Ovary (tissue), 3 donors: ENCODE measurements at regions not wholly inside any gene's neighbourhood (a gene's known extent, or its start where the extent isn't known, plus 50 kb on each side); places are given as distances from the start of the nearest gene placed in this dataset.

ENCODE experiments used
- EP300 ChIP-seq: sonication (generic); formaldehyde crosslinking; IDR thresholded peaks from one replicate; pipeline ENCODE4 v1.6.1; 2017; ENCODE audit warnings: antibody characterized with exemption
- TF ChIP-seq, protein P1 (sequence below), 3 donors: fragments of 450-650 bp in 2 of 3; fragments of 200-600 bp in 1 of 3; IDR thresholded peaks; one replicate each; pipeline versions ENCODE4 v1.5.1 to v1.8.0; 2016 to 2022; ENCODE audit warnings: antibody characterized with exemption in 3 of 3, mild to moderate bottlenecking in 1 of 3
- donor health status: DM: no; HTN: no; CAD: no.

DNA sequence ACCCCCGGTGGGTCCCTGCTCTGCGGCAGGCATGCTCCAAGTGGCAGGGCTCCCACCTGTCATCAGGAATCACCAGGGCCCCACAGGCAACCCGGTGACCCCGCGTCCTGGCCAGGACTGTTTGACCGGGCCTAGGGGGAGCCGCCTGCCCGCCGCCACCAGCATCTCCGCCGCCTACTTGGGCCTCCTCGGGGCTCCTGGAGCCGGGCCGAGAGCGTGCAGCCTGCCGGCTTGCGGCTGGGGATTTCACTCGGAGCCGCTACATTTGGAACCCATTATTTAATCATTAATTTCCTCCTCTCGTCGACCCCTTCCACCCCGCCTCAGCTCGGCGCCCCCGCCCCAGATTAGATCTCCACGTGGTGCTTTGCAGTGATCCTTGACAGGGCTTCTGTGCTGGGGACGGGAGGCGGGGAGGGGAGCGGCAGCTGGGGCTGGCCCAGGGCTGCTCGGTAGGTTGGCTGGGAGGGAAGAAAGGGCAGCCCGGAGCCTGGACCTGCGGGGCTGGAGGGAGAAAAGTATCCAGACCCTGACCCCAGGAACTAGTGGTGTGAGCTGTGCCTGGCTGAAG lies 295.4 kb downstream of the CYP26B1 start:
- TF ChIP-seq, protein P1, sequence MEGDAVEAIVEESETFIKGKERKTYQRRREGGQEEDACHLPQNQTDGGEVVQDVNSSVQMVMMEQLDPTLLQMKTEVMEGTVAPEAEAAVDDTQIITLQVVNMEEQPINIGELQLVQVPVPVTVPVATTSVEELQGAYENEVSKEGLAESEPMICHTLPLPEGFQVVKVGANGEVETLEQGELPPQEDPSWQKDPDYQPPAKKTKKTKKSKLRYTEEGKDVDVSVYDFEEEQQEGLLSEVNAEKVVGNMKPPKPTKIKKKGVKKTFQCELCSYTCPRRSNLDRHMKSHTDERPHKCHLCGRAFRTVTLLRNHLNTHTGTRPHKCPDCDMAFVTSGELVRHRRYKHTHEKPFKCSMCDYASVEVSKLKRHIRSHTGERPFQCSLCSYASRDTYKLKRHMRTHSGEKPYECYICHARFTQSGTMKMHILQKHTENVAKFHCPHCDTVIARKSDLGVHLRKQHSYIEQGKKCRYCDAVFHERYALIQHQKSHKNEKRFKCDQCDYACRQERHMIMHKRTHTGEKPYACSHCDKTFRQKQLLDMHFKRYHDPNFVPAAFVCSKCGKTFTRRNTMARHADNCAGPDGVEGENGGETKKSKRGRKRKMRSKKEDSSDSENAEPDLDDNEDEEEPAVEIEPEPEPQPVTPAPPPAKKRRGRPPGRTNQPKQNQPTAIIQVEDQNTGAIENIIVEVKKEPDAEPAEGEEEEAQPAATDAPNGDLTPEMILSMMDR (IDR thresholded peaks at IDR 0.05) = no peak
- TF ChIP-seq EP300 = no peak
